Common myeloid progenitor, CD34-positive (primary cell): ENCODE measurements at regions not wholly inside any gene's neighbourhood (a gene's known extent, or its start where the extent isn't known, plus 50 kb on each side); places are given as distances from the start of the nearest gene placed in this dataset.

Source experiments
- CTCF ChIA-PET: fragments of 350-600 bp; sonication (Branson Sonifier 250); formaldehyde crosslinking; loops from one replicate; lab custom pipeline; 2021; ENCODE audit warnings: antibody characterized with exemption; lab: Charles Lee
- POLR2A ChIA-PET: fragments of 350-600 bp; sonication (Branson Sonifier 250); formaldehyde crosslinking; loops from one replicate; lab custom pipeline; 2021; ENCODE audit warnings: antibody characterized with exemption; lab: Charles Lee
- DNase-seq, 3 donors: peaks; one replicate each; pipeline versions ENCODE4 v3.0.0 to v3.0.0-alpha.2; 2013
- H3K27ac ChIP-seq, 2 experiments: 1 replicate in 1 of 2; 2 replicates in 1 of 2; pipeline ENCODE4 v1.7.0; 2013; ENCODE audit warnings: inconsistent platforms in 2 of 2, low read length in 2 of 2, mild to moderate bottlenecking in 2 of 2, low read depth in 1 of 2, moderate library complexity in 1 of 2; ENCODE audit not compliant: severe bottlenecking in 2 of 2, insufficient read depth in 1 of 2, poor library complexity in 1 of 2
- H3K27me3 ChIP-seq, 5 experiments: replicated peaks in 2 of 5; 1 replicate in 3 of 5; 2 replicates in 2 of 5; pipeline versions ENCODE4 v1.6.1 to v1.7.0; 2013; ENCODE audit warnings: low read length in 4 of 5, mild to moderate bottlenecking in 2 of 5, moderate library complexity in 2 of 5, inconsistent platforms in 1 of 5; ENCODE audit not compliant: insufficient read depth in 5 of 5, control insufficient read depth in 4 of 5
- H3K36me3 ChIP-seq, 4 experiments: 1 replicate in 2 of 4; 2 replicates in 2 of 4; pipeline versions ENCODE4 v1.6.1 to v1.7.0; 2013; ENCODE audit warnings: low read length in 3 of 4, control low read depth in 1 of 4, mild to moderate bottlenecking in 1 of 4; ENCODE audit not compliant: control insufficient read depth in 4 of 4, insufficient read depth in 4 of 4
- H3K4me1 ChIP-seq, 4 experiments: 1 replicate in 3 of 4; 2 replicates in 1 of 4; pipeline versions ENCODE4 v1.6.1 to v1.7.1; 2013; ENCODE audit warnings: low read length in 3 of 4, mild to moderate bottlenecking in 3 of 4, control low read depth in 1 of 4, inconsistent platforms in 1 of 4, moderate library complexity in 1 of 4; ENCODE audit not compliant: control insufficient read depth in 4 of 4, insufficient read depth in 4 of 4; ENCODE audit errors: control extremely low read depth in 1 of 4
- H3K4me3 ChIP-seq, 7 experiments: 1 replicate in 4 of 7; 2 replicates in 3 of 7; pipeline versions ENCODE4 v1.5.1 to v1.7.0; 2013; ENCODE audit warnings: mild to moderate bottlenecking in 7 of 7, low read length in 6 of 7, moderate library complexity in 6 of 7, inconsistent platforms in 2 of 7, low read depth in 2 of 7, control low read depth in 1 of 7; ENCODE audit not compliant: insufficient read depth in 4 of 7, control insufficient read depth in 1 of 7; ENCODE audit errors: extremely low read depth in 1 of 7
- H3K9me3 ChIP-seq, 5 experiments: 1 replicate in 4 of 5; 2 replicates in 1 of 5; pipeline versions ENCODE4 v1.6.1 to v1.7.1; 2013; ENCODE audit warnings: low read length in 4 of 5, mild to moderate bottlenecking in 2 of 5, inconsistent platforms in 1 of 5, low read depth in 1 of 5, moderate library complexity in 1 of 5; ENCODE audit not compliant: control insufficient read depth in 4 of 5, insufficient read depth in 2 of 5; ENCODE audit errors: control extremely low read depth in 1 of 5
- WGBS: methylation state at CpG from one replicate; pipeline ENCODE4 v1.1.5; 2013; ENCODE audit not compliant: insufficient coverage; 5-methylcytosine and 5-hydroxymethylcytosine counted together

DNA sequence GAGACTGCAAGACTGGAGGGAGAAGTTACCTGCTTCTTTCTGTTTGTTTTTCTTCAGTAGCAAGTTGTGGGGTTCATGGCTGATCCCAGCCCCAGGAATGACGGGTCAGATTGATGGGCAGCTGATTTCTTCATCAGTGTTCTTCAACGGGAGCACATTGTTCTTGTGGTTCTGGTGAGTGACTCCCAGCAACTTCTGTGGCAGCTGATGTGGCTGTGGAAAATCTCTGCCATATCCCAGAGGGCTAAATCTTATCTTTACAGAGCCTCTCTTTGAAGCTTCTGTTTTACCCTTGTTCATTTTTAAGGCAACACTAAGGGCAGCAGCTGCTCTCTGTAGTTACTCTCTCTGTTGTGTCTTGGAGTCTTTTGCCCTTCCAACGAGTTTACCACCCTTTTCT lies 710.3 kb downstream of the PRELID2 start:
- Histone ChIP-seq H3K9me3 (peaks cover 0 to 3% (median 0%) of the 10 kb centered on the region in 5 experiments), H3K27me3 (no peaks in the 10 kb centered on the region), H3K4me1 (no peaks in the 10 kb centered on the region), H3K36me3 (no peaks in the 10 kb centered on the region), H3K27ac (no peak overlapping the region), H3K4me3 (no peak overlapping the region)
- WGBS = 90% methylated on average over 2 of the region's 3 CpGs
- DNase-seq = no peak
- ChIA-PET CTCF (no interaction called here), POLR2A (no interaction called here)

DNA sequence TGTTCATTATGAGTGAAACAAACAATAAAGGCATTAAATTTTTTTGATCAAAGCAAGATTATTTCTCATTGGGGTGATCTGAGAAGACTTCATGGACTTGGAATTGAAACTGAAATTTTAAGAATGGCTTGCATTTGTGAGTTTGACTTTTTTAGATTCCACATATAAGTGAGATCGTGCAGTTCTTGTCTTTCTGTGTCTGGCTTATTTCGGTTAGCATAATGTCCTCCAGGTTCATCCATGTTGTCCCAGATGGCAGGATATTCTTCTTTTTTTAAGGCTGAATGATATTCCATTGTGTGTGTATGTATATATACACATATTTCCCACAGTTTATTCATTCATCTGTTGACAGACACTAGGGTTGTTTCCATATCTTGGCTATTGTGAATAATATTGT lies 716.5 kb downstream of the PRELID2 start:
- H3K27ac ChIP-seq = no peak overlapping the region
- no peaks in the 10 kb centered on the region for H3K36me3 ChIP-seq
- ChIA-PET POLR2A (no interaction called here), CTCF (interaction anchor here (0.6 kb wide), 1 partner anchor 85 kb away, joined by 3 read pairs; no protein-coding TSS in a partner anchor)
- no peak overlapping the region for H3K4me3 ChIP-seq
- no CpG with 5 or more reads among the region's 2 CpGs for WGBS
- H3K27me3 ChIP-seq = no peaks in the 10 kb centered on the region
- no peak for DNase-seq
- no peaks in the 10 kb centered on the region for H3K9me3 ChIP-seq
- no peaks in the 10 kb centered on the region for H3K4me1 ChIP-seq

DNA sequence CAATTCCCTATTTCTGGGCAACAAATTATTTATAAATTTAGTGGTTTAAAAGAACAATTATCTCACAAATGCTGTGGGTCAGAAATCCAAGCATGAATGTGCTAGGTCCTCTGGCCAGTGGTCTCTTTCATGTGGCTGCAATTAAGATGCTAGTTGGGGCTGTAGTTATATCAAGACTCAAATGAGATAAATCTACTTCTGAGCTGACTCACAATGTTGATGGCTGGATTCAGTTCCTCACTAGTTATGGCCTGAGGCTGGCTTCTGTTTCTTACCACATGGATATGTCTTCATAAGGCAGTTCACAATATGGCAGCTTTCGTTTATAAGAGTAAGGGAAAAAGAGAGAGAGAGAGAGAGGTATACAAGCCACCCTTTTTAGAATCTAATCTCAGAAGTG lies 717.0 kb downstream of the PRELID2 start:
- POLR2A ChIA-PET = no interaction called here
- WGBS = no CpG with 5 or more reads among the region's 1 CpG
- Histone ChIP-seq H3K9me3 (no peaks in the 10 kb centered on the region), H3K4me3 (no peak overlapping the region), H3K4me1 (no peaks in the 10 kb centered on the region), H3K27ac (no peak overlapping the region), H3K27me3 (no peaks in the 10 kb centered on the region), H3K36me3 (no peaks in the 10 kb centered on the region)
- no peak for DNase-seq
- CTCF ChIA-PET = no interaction called here

DNA sequence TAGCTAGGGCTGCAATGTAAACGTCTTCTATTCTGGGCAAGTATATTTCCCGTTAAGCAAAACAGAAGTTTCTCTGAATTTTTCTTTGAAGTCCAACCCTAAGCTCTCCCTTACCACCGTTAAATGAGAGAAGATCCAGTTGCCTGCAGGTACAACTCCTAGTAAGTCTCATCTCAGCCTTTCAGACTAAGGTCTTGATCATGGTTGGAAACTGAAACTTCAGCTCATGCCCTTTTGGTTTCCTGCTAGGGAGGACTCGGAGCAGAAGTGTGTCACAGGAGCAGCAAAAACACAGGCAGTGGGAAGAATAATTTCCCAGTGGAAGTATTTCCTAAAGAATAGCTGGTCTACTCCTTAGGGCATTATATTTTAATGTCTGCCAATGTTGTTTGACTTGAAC lies 717.9 kb downstream of the PRELID2 start:
- POLR2A ChIA-PET = no interaction called here
- WGBS = 96% methylated on average over 4 of the region's 4 CpGs
- CTCF ChIA-PET = no interaction called here
- DNase-seq = no peak
- no peaks in the 10 kb centered on the region for H3K36me3 ChIP-seq
- no peaks in the 10 kb centered on the region for H3K4me1 ChIP-seq
- H3K4me3 ChIP-seq = no peak overlapping the region
- H3K9me3 ChIP-seq = no peaks in the 10 kb centered on the region
- H3K27me3 ChIP-seq = no peaks in the 10 kb centered on the region
- no peak overlapping the region for H3K27ac ChIP-seq

DNA sequence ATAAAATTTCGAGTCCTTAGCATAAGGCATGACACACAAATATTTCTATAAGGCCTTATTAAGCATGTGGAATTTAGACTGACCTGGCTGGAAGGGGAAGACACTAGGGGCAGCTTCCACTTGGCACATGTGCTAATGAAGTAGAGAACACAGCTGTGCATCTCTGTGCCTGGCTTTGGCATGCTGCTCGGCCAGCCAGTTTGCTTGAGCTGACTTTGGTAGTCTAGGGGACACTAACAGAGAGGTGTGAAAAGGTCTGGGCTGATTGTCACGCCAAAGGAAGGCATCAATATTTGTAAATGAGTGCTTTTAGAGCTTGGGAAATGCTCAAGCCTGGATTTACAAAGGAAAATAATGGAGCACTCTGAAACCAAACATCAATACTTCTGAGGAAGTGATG lies 723.7 kb downstream of the PRELID2 start:
- H3K9me3 ChIP-seq = no peaks in the 10 kb centered on the region
- WGBS = 68% methylated on average over 2 of the region's 3 CpGs
- POLR2A ChIA-PET = no interaction called here

DNA sequence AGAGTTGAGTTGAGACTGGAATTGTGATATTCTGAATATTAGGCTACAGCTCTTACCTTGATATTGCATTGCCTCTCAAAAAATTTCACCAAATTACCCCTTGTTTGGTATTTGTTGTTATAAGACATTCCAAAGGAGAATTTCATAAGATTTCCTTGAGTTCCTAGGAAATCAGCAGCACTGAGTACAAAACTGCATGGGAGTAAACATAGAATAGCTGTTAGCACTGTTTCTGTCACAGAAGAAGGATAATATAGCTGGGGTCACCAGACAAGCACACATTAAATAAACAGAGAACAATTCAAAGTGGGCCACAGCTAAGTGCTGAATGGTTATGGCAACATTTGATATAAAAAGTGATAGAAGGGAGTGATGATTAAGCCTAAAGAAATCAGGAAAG lies 724.3 kb downstream of the PRELID2 start:
- Histone ChIP-seq H3K4me1 (no peaks in the 10 kb centered on the region), H3K27ac (no peak overlapping the region), H3K27me3 (no peaks in the 10 kb centered on the region), H3K9me3 (no peaks in the 10 kb centered on the region), H3K36me3 (no peaks in the 10 kb centered on the region), H3K4me3 (no peak overlapping the region)
- CTCF ChIA-PET = no interaction called here
- POLR2A ChIA-PET = no interaction called here
- DNase-seq = no peak

More for the DNA sequence above, 723.7 kb downstream of the PRELID2 start:
- H3K27me3 ChIP-seq = no peaks in the 10 kb centered on the region
- CTCF ChIA-PET = no interaction called here
- H3K4me3 ChIP-seq = no peak overlapping the region
- H3K27ac ChIP-seq = no peak overlapping the region
- no peak for DNase-seq
- no peaks in the 10 kb centered on the region for H3K4me1 ChIP-seq
- H3K36me3 ChIP-seq = no peaks in the 10 kb centered on the region

DNA sequence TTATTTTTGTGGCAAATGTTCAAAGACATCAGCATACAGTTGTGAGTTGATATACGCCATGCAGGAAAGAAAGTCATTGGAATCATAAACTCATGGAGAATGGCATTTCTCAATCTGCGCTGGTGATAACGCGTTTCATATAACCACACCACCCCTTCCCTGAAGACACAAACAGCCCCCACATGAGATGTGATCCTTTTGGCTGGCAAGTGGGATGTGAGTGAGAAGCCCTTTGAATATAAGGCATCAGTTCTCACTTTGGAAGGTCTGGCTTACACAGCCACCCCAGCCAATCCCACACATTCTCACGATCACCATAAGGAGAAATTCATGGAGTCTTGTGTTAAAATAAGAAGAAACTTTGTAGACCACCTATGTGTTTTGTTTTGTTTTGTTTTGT lies 725.0 kb downstream of the PRELID2 start:
- H3K36me3 ChIP-seq = no peaks in the 10 kb centered on the region
- ChIA-PET POLR2A (no interaction called here), CTCF (no interaction called here)
- H3K4me1 ChIP-seq = no peaks in the 10 kb centered on the region
- H3K27ac ChIP-seq = no peak overlapping the region
- H3K4me3 ChIP-seq = no peak overlapping the region
- H3K9me3 ChIP-seq = no peaks in the 10 kb centered on the region
- H3K27me3 ChIP-seq = no peaks in the 10 kb centered on the region
- no peak for DNase-seq
- WGBS = no CpG with 5 or more reads among the region's 5 CpGs
